Neural cell (in vitro differentiated cells): ENCODE measurements at regions not wholly inside any gene's neighbourhood (a gene's known extent, or its start where the extent isn't known, plus 50 kb on each side); places are given as distances from the start of the nearest gene placed in this dataset.

Experiments
- TAF1 ChIP-seq: IDR thresholded peaks from 2 replicates; pipeline ENCODE4 v1.6.1; 2012; ENCODE audit warnings: low read depth
- TF ChIP-seq, protein P1 (sequence below): fragments of 450-650 bp; IDR thresholded peaks from 2 replicates; pipeline ENCODE4 v1.5.1; 2014; ENCODE audit warnings: antibody characterized with exemption, mild to moderate bottlenecking, moderate library complexity; ENCODE audit not compliant: poor library complexity, severe bottlenecking

DNA sequence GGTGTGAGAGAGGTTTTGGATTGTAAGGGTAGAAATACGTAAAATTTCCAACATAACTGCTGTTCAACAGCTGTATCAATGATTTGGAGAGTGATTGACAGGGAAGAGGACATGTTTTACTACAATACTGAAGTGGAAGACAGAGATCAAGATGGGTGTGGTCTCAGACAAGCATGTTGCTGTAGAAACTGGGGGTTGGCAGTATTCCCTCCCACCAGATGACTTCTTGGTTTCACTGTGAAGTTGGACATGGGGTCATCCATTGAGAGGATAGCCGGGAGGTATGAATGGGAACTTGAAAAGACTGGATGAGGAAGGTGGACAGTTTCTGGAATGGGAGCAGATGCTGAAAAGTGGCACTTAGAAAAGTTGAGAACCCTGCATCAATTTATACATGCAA is 95.3 kb upstream of the HDAC9 start:
- TF ChIP-seq, protein P1, sequence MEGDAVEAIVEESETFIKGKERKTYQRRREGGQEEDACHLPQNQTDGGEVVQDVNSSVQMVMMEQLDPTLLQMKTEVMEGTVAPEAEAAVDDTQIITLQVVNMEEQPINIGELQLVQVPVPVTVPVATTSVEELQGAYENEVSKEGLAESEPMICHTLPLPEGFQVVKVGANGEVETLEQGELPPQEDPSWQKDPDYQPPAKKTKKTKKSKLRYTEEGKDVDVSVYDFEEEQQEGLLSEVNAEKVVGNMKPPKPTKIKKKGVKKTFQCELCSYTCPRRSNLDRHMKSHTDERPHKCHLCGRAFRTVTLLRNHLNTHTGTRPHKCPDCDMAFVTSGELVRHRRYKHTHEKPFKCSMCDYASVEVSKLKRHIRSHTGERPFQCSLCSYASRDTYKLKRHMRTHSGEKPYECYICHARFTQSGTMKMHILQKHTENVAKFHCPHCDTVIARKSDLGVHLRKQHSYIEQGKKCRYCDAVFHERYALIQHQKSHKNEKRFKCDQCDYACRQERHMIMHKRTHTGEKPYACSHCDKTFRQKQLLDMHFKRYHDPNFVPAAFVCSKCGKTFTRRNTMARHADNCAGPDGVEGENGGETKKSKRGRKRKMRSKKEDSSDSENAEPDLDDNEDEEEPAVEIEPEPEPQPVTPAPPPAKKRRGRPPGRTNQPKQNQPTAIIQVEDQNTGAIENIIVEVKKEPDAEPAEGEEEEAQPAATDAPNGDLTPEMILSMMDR, result no peak
- no peak for TF ChIP-seq TAF1
